ENCODE measurements at regions not wholly inside any gene's neighbourhood (a gene's known extent, or its start where the extent isn't known, plus 50 kb on each side); places are given as distances from the start of the nearest gene placed in this dataset.

DNA sequence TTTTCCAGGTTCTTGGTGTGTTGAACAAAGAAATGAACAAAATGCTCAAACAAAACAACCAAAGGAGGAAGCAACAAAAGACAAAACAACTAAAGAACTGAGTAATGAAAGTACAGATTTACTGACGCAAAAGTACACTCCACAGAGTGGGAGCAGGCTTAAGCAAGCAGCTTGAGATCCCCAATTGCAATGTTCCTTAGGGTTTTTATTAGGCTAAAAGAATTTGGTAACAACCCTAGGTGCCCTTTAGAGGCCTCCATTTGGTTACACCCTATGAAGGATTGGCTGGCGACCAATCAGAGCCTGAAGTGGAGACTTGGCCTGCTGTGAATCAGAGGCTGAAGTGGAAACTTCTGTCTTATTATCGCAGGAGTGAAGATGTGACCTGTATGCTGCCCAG, 243.4 kb upstream of the ATP10A start:
- TF ChIP-seq CTCF (IDR thresholded peaks at IDR 0.05; ENCODE audit: low read depth, low read length), result no peak
- TF ChIP-seq EZH2phosphoT487 (IDR thresholded peaks at IDR 0.05; ENCODE audit: low read depth), result no peak

All from OCI-LY3 (cell line).